Endothelial cell of umbilical vein (primary cell): ENCODE measurements at regions not wholly inside any gene's neighbourhood (a gene's known extent, or its start where the extent isn't known, plus 50 kb on each side); places are given as distances from the start of the nearest gene placed in this dataset.

Source experiments
- CTCF ChIP-seq, 2 donors: IDR thresholded peaks; 1 replicate in 1 of 2; 2 replicates in 1 of 2; pipeline ENCODE4 v1.5.1; 2011; ENCODE audit warnings: low read length in 2 of 2, mild to moderate bottlenecking in 2 of 2, moderate library complexity in 2 of 2, control low read depth in 1 of 2, inconsistent platforms in 1 of 2, low read depth in 1 of 2; ENCODE audit not compliant: insufficient read depth in 1 of 2; ENCODE audit errors: extremely low read depth in 1 of 2
- EZH2 ChIP-seq: IDR thresholded peaks from 2 replicates; pipeline ENCODE4 v1.6.1; 2012; ENCODE audit warnings: borderline replicate concordance, low read depth, mild to moderate bottlenecking, moderate library complexity, low read length, inconsistent platforms; ENCODE audit not compliant: severe bottlenecking
- GATA2 ChIP-seq: IDR thresholded peaks from 2 replicates; pipeline ENCODE4 v1.7.0; 2011; ENCODE audit warnings: low read depth, mild to moderate bottlenecking, moderate library complexity, mixed read lengths, low read length; ENCODE audit not compliant: insufficient read length, insufficient read depth
- POLR2A ChIP-seq: IDR thresholded peaks from 2 replicates; pipeline ENCODE4 v1.6.1; 2012; ENCODE audit warnings: low read depth, mild to moderate bottlenecking, control low read depth, low read length

GRCh38 chr1:218953386-218953785 lies 220.3 kb upstream of the LYPLAL1 start:
- no peak for TF ChIP-seq CTCF (IDR thresholded peaks at IDR 0.05; ENCODE audit: extremely low read depth in 1 of 2, insufficient read depth in 1 of 2, low read depth in 1 of 2, low read length in 2 of 2)
- TF ChIP-seq EZH2 = no peak
- no peak for TF ChIP-seq GATA2
- no peak for TF ChIP-seq POLR2A
